ENCODE measurements at regions not wholly inside any gene's neighbourhood (a gene's known extent, or its start where the extent isn't known, plus 50 kb on each side); places are given as distances from the start of the nearest gene placed in this dataset.

- Histone ChIP-seq H3K27me3 (ENCODE audit: control insufficient read depth, insufficient read depth, low read length) (no peaks in the 10 kb centered on the region), H3K4me3 (ENCODE audit: low read depth, low read length) (no peak overlapping the region), H3K36me3 (ENCODE audit: control insufficient read depth, insufficient read depth, low read length) (no peaks in the 10 kb centered on the region)
- no peak for TF ChIP-seq CTCF (IDR thresholded peaks at IDR 0.05; ENCODE audit: insufficient read depth, low read length, severe bottlenecking)
- FAIRE-seq (no peak), DNase-seq (ENCODE audit: low read depth) (no peak)
Observed at GRCh38 chr2:4527416-4527815, 824.0 kb downstream of the DCDC2C start.

GRCh38 chr2:4528246-4528645 lies 824.9 kb downstream of the DCDC2C start:
- FAIRE-seq (no peak), DNase-seq (ENCODE audit: low read depth) (no peak)
- H3K36me3 ChIP-seq (ENCODE audit: control insufficient read depth, insufficient read depth, low read length): no peaks in the 10 kb centered on the region
- no peak for TF ChIP-seq CTCF (IDR thresholded peaks at IDR 0.05; ENCODE audit: insufficient read depth, low read length, severe bottlenecking)
- no peaks in the 10 kb centered on the region for H3K27me3 ChIP-seq (ENCODE audit: control insufficient read depth, insufficient read depth, low read length)
- no peak overlapping the region for H3K4me3 ChIP-seq (ENCODE audit: low read depth, low read length)

GRCh38 chr2:4528773-4529172 lies 825.4 kb downstream of the DCDC2C start:
- H3K36me3 ChIP-seq (ENCODE audit: control insufficient read depth, insufficient read depth, low read length): no peaks in the 10 kb centered on the region
- no peak for FAIRE-seq
- H3K4me3 ChIP-seq (ENCODE audit: low read depth, low read length): no peak overlapping the region
- no peaks in the 10 kb centered on the region for H3K27me3 ChIP-seq (ENCODE audit: control insufficient read depth, insufficient read depth, low read length)
- no peak for DNase-seq (ENCODE audit: low read depth)
- TF ChIP-seq CTCF (IDR thresholded peaks at IDR 0.05; ENCODE audit: insufficient read depth, low read length, severe bottlenecking): no peak

- H3K4me3 ChIP-seq (ENCODE audit: low read depth, low read length): no peak overlapping the region
- no peaks in the 10 kb centered on the region for H3K27me3 ChIP-seq (ENCODE audit: control insufficient read depth, insufficient read depth, low read length)
- FAIRE-seq: no peak
- no peak for DNase-seq (ENCODE audit: low read depth)
- no peaks in the 10 kb centered on the region for H3K36me3 ChIP-seq (ENCODE audit: control insufficient read depth, insufficient read depth, low read length)
- TF ChIP-seq CTCF (IDR thresholded peaks at IDR 0.05; ENCODE audit: insufficient read depth, low read length, severe bottlenecking): no peak
Observed at GRCh38 chr2:4529738-4530137, 826.4 kb downstream of the DCDC2C start.

- Histone ChIP-seq H3K4me3 (ENCODE audit: low read depth, low read length) (no peak overlapping the region), H3K36me3 (ENCODE audit: control insufficient read depth, insufficient read depth, low read length) (no peaks in the 10 kb centered on the region), H3K27me3 (ENCODE audit: control insufficient read depth, insufficient read depth, low read length) (no peaks in the 10 kb centered on the region)
- no peak for FAIRE-seq
- no peak for TF ChIP-seq CTCF (IDR thresholded peaks at IDR 0.05; ENCODE audit: insufficient read depth, low read length, severe bottlenecking)
- no peak for DNase-seq (ENCODE audit: low read depth)
Observed at GRCh38 chr2:4530231-4530630, 826.9 kb downstream of the DCDC2C start.

GRCh38 chr2:4533806-4534205 lies 830.4 kb downstream of the DCDC2C start:
- H3K4me3 ChIP-seq (ENCODE audit: low read depth, low read length): no peak overlapping the region
- FAIRE-seq (no peak), DNase-seq (ENCODE audit: low read depth) (no peak)
- no peaks in the 10 kb centered on the region for H3K36me3 ChIP-seq (ENCODE audit: control insufficient read depth, insufficient read depth, low read length)
- H3K27me3 ChIP-seq (ENCODE audit: control insufficient read depth, insufficient read depth, low read length): no peaks in the 10 kb centered on the region
- TF ChIP-seq CTCF (IDR thresholded peaks at IDR 0.05; ENCODE audit: insufficient read depth, low read length, severe bottlenecking): no peak
